ENCODE measurements at regions not wholly inside any gene's neighbourhood (a gene's known extent, or its start where the extent isn't known, plus 50 kb on each side); places are given as distances from the start of the nearest gene placed in this dataset.

DNA sequence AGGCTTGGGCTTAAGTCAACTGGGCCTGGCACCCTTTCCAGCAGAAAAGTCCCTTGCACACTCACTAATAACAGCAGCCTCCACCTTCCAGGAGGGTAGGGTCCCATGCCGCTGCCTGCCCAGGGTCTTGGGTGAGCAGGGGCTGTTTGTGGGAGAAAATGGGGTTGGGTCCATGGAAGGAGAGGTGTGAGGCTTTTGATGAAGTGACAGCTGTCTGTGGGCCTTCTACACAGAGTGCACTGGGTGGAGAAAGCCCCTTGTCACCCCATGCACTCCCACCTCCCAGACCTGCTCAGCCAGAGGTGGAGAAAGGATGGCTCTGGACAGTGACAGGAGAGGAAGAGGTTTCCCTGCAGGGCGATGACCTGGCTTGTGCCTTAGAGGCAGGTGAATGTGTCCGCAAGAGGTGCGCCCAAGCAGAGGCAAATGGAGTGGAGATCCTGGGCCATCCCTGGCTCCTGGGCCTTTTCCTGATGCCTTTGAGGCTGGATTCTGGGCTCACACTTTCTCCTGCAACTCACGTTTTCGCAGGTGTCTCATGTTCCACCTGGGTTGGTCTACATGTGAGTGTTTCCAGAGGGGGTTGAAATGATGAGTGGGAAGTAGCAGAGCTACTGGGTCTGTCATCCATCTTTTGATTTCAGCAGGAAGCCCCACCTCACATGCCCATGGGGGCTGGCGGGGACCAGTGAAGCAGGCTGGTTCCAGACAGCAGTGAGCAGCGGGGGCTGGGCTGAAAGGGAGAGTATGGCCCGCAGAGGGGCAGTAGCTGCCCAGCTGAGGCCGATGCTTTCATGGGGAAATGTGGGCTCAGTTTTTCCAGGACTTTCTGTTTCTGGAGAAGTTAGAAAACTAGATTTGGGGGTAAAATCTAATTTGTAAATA, 85.2 kb upstream of the PRR23E start:
- DNase-seq (ENCODE audit: low read depth in 2 of 2) = no peak

DNA sequence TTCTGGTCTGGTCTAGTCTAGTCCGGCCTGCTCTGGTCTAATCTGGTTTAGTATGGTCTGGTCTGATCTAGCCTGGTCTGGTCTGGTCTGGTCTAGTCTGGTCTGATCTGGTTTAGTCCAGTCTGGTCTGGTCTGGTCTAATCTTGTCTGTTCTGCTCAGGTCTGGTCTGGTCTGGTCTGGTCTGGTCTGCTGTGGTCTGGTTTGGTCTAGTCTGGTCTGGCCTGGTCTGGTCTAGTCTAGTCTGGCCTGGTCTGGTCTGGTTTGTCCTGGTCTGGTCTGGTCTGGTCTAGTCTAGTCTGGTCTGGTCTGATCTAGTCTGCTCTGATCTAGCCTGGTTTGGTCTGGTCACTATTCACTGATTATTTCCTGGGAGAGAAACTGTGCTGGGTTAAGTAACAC, 84.1 kb upstream of the PRR23E start:
- no peak for DNase-seq (ENCODE audit: low read depth in 2 of 2)

DNA sequence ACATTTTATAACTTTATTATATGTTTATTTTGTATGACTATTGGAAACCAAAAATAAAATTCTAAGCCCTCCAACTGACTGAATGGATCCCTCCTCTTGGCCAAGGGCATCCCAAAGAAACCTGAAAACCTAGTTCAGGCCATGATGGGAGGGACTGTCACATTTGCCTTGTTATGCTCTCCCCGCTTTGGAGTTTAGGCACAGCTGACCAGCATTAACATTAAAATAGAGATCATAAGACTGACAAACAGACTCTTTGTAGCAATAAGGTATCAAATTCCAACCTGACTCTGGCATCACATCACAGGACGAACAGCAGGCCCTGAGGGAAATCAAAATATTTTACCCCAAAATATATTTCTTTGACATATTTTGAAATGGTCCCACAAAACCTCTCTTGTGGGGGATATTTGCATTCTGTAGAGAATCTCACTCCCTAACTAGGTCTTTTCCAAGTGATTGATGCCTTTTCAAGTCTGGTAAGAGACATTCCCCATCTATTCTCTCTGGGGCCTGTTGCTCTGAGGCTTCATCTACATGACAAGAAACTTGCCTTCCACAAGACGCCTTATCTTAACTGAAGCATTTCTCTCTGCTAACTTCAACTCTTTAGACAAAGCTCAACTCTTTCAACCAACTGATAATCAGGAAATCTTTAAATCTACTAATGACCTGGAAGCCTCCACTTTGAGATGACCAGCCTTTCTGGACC, 81.8 kb upstream of the PRR23E start:
- no peak for DNase-seq (ENCODE audit: low read depth in 2 of 2)

DNA sequence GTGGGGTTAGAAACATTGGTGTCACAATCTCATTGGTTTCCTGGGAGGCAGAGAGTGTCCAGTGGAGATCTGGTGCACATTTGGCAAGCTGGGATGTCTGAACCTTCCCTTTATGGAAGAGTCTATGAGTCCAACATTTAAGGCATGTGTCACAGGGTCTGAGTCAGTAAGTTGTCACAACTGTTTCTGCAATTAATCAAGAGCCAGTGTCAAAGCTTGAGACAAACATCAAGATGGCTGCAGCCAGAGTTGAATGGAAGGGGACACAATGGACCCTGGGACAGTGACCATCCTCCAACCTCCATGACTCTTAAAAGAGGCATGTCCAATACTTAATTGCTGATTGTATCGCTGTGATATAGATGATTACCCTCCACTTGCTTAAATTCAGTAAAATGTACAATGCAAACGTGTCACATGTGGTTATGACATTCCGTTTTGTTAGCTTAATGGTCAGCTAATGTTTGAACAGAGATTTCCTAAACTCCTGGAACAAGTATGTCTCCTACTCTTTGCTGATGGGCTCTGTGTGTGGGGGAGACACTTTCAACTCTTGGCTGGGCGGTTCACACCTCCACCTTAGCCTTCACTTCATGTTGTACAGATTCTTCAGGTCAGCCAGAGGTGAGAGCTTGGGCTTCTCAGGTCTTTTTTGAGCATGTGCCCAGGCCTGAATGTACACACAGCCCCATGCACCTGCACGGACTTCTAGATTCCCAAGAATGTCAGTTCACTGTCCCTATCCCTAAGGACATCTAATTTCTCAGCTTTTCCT, 79.9 kb upstream of the PRR23E start:
- no peak for DNase-seq (ENCODE audit: low read depth in 2 of 2)

DNA sequence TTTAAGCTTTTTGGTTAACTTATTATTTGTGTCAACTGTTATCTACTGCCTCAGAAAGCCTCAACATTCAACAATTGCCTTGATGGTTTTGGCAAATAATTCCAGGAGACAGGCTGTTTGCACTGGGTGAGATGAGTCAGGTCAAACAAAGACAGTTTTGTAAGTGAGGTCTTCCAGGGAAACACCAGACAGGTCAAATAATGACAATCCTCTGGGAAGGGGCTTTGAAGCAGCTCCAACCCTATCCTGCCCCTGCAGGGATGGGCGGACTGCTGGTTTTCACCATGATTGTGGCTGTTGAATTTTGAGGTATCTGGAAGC, 79.4 kb upstream of the PRR23E start:
- DNase-seq (ENCODE audit: low read depth in 2 of 2) = no peak

DNA sequence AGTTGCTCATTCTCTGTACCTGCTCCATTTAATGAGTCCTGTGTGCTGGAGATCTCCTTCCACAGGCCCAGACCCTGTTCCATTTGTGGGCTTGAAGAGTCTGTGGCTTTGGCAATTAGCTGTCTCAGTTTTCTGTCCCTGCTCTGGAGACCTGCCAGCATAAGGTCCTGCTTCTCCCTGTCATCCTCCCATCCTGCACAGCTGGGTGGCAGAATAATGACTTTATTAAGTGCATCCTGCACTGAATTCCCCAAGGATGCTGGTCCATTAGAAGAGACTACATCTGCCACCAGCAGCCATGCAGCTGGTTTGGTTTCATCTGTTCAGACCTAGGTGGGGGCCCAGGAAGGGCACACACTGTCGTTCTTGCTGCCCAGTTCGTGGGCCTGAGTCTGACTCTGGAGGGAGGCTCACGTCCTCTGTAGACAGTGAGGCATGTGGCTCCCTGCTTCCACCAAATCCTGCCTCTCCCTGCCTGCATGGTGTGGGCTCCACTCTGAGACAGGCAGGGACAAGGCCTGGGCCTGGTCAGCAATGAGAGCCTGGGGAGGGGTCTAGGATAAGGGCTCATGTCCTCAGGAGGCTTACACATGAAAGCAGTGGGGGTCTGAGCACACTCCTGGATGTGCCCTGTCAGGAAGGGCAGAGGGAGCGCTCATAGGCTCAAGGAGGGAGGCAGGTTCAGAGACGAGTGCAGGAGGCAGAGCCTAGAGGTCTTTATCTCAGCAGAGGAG, 78.4 kb upstream of the PRR23E start:
- DNase-seq (ENCODE audit: low read depth in 2 of 2) = no peak

DNA sequence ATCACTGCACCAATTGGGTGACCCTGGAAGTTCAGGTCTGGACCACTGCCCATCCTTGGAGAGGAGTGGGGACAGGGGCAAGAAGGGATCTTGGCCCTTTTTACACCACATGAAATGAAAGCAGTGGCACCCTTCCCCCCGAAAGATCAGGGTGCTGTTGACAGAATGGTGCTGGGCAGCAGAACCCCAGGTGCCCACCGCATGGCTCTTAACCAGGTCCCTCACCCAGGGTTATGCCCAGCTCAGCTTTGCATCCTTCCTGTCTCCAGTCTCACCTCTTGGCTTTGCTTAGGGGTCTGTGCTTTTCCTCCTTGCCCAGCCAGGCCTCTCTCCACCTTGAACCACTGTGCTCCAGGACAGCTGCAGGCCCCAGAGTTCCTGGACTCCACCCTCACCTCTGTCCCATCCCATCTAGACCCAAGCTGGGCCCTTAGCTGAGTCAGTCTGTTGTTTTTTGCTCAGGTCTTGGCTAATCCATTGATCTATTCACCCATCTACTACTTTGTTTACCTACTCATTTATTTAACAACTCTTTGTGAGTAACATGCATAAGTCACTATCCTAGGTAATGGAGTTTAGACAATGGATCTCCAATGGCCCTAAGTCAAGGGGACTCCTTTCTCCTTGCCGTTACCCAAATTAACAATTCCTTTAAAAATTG, 77.1 kb upstream of the PRR23E start:
- DNase-seq (ENCODE audit: low read depth in 2 of 2) = no peak

DNA sequence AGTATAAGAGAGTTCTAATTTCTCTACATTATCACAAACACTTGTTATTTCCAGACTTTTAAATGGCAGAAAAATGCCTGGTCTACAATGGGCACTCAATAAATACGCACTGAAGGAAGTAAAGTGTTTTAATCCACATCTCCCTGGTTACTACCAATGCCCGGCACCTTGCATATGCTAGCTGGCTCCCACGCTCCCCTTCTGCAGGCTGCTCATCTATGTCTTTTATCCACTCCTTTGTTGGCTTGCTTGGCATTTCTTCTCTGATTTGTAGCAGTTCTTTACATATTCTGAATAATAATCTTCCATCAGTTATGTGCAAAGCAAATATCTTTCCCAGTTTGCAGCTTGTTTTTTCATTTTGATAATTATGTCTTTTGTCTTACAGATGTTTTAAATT, 74.6 kb upstream of the PRR23E start:
- no peak for DNase-seq (ENCODE audit: low read depth in 2 of 2)

DNA sequence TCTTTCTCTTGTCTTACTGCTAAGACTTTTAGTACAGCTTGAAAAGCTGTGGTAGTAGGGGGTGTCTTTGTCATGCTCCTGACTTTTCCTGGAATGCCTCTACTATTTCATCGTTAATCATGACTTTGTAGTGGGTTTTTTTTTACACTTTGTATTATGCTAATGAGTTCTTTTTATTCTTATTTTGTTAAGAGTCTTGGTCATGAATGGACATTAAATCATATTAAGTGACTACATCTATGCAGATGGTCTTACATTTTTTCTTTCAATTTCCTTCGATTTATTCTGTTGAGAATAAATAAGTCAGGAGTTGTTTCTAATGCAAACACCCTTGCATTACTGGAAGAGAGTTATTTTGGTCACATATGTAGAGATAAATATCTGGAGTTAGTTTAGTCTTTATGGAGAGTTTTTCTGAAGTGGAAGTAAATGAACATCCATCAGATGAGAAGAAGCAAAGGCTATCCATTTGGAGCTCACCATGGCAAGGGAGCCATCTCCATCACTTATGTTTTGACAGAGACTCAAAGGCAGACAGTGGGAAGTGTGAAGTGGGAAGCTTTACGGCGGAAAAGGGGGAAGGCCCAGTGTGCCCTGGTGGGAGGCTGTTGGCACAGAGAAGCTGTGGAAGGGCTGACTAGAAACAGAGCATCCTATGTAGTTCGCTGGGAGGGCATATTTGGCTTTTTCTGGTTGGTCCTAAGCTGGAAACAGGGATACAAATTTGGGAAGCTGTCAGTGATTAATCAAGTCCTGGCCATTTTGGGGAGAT, 73.1 kb upstream of the PRR23E start:
- no peak for DNase-seq (ENCODE audit: low read depth in 2 of 2)

DNA sequence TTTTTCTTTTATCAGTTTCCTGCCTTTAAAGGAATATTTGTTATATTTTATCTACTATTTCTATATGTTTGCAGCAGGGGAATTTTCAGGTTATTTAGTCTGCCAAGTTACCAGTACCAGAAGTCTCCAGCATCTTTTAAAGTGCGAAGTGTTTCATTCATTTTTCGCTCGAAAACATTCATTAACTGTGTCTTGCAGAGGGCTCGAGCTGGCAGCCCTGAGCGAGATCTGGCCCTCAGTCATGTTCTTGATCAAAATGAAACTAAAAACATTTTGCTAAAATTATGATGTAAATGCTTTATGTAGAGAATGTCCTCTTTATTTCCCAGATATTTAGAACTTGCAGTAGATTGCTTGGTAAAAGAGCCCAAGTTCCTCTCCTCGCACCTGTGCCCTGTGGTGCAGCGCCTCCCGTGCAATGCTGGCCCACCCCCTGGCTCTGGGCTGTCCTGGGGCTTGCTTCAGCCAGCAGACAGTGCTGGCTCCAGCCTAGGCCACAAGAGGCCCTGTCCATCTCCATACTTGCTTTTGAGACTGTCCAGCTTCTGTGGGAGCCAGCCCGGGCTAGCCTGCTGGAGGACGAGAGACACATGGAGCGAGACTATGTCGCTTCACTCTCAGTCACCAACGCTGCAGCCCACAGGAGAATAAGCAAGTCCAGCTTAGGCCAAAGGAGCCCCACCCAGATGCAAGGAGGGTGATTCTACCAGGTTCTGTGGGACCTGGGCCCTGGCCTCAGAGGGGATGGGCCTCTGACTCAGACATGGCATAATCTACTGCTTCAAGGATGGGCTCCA, 71.9 kb upstream of the PRR23E start:
- DNase-seq (ENCODE audit: low read depth in 2 of 2) = no peak

DNA sequence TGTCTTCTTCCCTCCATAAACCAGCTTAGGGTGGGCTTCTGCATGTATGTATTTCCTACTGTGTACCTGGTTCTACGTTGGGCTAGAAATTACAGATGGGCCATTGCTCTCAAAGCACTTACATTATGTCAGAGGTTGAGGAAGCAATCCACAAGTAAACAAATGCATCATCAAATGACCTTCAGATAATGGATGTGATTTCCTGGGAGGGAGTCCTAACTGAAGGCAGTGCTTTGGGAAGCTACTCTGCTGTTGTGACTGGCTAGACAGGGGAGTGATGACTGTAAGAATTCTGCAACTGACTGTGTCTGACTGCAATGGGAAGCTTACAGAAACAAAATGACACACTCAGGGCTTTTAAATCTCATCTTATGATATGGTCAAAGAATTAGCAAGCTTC, 71.0 kb upstream of the PRR23E start:
- no peak for DNase-seq (ENCODE audit: low read depth in 2 of 2)

DNA sequence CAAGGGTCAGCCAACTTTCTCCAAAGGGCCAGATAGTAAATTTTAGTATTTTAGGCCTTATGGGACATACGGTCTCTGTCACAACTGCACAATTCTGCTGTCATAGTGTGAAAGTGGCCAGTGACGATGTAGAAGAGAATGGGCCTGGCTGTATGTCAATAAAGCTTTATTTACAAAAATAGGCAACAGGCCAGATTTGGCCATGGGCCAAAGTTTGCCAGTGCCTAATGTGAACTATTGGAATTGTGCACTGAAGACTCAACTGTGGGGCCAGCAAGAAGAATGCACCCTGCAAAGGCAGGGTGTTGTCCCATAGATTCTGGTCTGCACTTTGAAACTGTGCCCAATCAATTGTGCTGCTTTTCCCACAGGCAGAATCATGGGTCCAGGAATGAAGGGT, 69.4 kb upstream of the PRR23E start:
- DNase-seq (ENCODE audit: low read depth in 2 of 2) = no peak

DNA sequence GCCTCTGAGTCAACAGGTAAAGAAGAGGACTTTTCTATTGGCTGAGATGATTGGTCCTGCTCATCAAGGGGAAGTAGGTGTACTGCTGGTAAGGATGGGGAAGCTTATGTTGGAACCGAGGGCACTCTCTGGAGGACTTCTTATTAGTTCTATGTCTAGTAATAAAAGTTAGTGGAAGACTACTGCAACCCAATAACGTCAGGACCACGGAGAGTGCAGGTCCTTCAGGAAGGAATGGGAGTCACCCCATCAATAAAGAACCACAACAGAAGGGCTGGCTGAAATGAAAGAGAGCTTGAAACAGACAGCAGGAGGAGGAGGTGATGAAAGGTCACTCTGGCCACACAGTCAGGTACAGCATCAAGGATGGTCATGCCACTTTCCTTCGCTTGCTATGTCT, 68.8 kb upstream of the PRR23E start:
- no peak for DNase-seq (ENCODE audit: low read depth in 2 of 2)

DNA sequence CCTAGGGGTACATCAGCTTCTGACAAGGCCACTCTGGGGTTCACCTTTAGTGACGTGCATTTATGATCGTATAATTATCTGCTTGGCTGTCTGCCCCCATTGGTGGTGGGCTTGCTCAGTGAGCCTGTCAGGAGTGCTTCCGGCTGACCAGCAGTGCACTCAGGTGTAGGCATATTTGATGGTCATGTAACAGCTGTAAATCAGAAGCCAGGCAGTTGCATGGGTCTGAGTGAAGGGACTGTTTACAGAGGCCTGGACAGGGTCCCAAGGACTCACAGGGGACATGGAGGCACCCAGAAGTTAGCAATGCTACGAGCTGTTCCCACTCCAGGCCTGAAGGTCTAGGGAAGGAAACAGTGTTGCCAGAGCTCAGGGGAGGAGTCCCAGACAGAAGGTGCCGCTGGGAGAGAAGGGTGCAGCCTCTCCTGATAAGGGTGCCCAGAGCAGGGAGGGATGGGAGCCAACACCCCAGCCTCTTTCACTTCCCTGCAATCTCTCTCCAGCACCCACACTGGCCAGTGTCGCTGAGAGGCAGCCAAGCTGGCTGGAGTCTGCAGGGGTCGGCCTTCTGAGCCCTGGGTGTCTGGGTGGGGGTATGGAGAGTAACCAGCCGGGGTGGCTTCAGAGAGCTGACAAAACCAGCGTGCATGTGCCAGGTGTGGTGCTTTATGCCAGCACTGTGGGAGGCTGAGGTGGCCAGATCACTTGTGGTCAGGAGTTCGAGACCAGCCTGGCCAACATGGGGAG, 61.3 kb upstream of the PRR23E start:
- DNase-seq (ENCODE audit: low read depth in 2 of 2) = no peak

DNA sequence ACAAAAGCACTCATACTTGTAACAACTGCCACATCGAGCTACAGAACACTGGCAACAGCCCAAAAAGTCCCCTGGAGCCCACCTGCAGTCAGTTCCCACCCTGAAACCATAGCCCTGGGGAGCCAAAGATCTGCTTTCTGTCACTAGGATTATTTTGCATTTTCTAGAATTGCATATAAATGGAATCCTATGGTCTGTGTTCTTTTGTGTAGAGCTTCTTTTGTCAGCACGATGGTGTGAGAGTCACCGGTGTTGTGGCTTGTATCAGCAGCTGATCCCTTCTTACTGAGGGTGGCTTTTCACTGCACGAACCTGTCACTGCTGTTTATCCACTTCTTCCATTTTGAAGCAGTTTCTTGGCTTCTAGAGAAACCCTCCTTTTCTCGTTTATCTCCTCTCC, 60.1 kb upstream of the PRR23E start:
- no peak for DNase-seq (ENCODE audit: low read depth in 2 of 2)

DNA sequence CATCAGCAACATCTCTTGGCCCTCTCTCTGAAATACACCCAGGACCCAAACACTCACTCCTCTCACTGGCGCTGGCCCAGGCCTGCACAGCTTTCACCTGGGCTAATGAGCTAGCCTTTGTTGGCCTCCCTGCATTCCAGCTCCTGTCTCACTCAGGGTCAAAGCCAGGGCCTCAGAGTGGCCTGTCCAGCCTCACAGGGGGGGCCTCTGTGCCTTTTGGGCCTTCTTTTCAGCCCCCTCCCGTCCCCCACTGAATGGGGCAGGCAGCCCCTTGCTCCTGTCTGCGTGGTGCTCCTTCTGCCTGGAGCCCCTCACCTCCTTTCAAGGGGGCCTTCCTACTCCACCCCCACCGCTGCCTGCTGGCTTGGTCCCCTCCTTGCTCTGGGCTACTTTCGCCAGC, 59.0 kb upstream of the PRR23E start:
- no peak for DNase-seq (ENCODE audit: low read depth in 2 of 2)

DNA sequence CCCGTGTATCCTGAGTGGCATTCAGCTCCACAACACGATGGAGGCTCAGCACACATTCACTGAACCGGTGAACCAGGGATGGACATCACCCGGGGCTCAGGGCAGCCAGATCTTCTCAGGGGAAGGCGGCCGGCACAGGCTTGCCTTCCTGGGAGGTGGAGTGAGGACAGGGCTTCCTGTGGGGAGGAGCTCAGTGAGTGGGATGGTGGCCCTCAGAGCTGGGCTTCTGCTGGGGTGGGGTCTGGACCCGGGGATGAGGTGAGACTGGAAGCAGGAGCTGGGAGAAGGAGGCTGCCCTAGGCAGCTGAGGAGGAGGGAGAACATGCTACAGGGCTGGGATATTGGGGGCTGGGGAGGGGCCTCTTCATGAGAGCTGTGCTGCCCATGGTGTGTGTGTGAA, 58.5 kb upstream of the PRR23E start:
- no peak for DNase-seq (ENCODE audit: low read depth in 2 of 2)

DNA sequence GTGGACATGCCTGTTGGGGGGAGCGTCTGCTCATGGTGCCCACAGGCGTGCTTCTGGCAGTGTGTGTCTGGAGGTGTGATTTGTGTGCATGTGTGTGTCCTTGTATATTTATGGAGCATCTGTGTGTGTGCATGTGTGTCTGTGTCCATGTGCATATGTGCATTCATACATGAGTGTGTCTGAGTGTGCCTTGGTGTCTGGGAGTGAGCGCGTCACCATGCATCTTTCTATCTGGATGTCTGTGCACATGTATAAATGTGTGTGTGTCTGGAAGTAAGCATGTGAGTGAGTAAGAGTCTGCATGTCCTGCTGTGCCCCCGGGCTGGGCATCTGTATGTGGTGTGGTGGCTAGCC, 58.1 kb upstream of the PRR23E start:
- DNase-seq (ENCODE audit: low read depth in 2 of 2) = no peak
